Neural progenitor cell (in vitro differentiated cells): ENCODE measurements at regions not wholly inside any gene's neighbourhood (a gene's known extent, or its start where the extent isn't known, plus 50 kb on each side); places are given as distances from the start of the nearest gene placed in this dataset.

Source experiments
- CTCF ChIP-seq: fragments of 200-600 bp; sonication (generic); IDR thresholded peaks from 2 replicates; pipeline ENCODE4 v1.5.1; 2017; ENCODE audit warnings: antibody characterized with exemption, mild to moderate bottlenecking
- EZH2 ChIP-seq: fragments of 200-600 bp; sonication (generic); IDR thresholded peaks from 2 replicates; pipeline ENCODE4 v1.6.1; 2017; ENCODE audit warnings: antibody characterized with exemption, mild to moderate bottlenecking, moderate library complexity

GRCh38 chr13:54706336-54706735 is 1677.7 kb downstream of the OLFM4 start:
- no peak for TF ChIP-seq CTCF
- TF ChIP-seq EZH2: no peak
